Stimulated activated CD8-positive, alpha-beta memory T cell treated with anti-CD3 and anti-CD28 coated beads, Interleukin-15, amount 100 ng/mL, for 24 hours (primary cell): ENCODE measurements at regions not wholly inside any gene's neighbourhood (a gene's known extent, or its start where the extent isn't known, plus 50 kb on each side); places are given as distances from the start of the nearest gene placed in this dataset.

Experiments used
- DNase-seq: peaks from one replicate; pipeline ENCODE4 v3.0.0-alpha.2; 2020; ENCODE audit warnings: low read depth

DNA sequence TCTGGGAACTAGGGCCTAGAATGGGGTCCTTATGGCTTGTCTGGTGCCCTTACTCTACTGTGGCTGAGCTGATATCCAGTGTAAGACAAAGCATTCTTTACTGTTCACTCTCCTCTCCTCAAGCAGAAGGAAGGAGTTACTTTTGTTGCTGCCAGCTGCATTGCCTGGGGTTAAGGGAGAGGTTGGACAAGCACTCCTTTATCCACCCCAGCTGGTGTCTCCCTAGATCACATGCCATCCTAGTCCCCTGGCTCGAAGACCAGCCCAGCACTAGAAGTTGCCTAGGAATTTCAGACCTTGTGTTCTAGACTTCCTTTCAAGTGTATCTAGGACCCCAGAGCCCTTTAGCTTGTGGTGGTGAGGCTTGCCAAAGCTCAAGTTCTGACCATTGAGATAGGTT lies 1051.5 kb upstream of the C9orf72 start:
- no peak for DNase-seq

DNA sequence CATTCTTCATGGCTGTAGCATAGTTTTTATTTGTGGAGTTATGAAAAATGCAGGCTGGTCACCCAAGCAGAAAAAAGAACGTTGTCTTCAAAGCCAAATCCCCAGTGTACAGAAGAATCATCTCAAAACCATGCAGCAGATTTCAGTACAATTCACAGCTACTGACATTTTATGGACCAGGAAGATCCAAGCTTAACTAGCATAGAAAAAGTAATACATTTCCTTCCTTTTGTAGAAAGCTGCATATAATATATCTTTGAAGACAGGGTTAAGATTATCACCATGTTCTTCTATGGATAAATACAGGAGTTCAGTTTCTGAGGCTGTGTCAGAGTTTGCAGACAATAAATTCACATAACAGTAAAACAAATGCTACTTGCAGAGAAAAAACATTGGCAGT lies 1054.8 kb upstream of the C9orf72 start:
- no peak for DNase-seq

DNA sequence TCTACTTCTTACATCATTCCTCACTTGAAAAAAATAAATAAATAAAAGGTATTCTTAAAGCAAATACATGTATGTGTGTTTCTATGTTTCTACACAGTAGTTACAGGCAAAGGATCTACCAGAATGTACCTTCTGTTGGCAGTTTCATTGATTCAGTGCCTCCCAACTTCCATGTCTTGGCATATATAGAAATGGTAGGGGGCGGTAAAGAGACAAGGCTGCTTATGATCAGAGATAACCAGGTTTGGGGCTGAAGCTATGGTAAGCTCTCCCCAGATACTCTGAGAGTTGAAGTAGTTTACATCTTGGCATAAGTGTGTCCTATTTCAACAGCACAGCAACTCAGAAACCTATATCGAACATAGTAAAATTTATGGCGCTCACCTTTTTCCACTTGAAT lies 1075.4 kb upstream of the C9orf72 start:
- DNase-seq, result no peak

DNA sequence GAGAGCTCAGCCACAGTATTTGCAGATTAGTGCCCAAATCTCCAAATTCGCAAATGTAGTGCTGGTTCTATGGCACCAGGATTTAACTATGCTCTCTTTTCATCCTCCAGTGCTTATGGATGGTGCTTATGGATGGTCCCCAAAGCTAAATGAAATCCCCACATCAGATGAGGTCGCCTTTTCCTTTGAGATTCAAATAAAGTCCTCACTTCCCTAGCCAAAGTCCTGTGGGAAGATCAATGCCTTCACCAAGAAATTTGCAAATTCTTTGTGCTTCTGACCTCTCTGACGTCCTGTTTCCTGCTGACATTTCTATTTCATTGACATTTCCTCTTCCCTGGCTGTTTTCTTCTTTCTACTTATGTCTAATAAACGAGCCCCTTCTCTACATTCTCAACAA lies 1077.0 kb upstream of the C9orf72 start:
- no peak for DNase-seq

DNA sequence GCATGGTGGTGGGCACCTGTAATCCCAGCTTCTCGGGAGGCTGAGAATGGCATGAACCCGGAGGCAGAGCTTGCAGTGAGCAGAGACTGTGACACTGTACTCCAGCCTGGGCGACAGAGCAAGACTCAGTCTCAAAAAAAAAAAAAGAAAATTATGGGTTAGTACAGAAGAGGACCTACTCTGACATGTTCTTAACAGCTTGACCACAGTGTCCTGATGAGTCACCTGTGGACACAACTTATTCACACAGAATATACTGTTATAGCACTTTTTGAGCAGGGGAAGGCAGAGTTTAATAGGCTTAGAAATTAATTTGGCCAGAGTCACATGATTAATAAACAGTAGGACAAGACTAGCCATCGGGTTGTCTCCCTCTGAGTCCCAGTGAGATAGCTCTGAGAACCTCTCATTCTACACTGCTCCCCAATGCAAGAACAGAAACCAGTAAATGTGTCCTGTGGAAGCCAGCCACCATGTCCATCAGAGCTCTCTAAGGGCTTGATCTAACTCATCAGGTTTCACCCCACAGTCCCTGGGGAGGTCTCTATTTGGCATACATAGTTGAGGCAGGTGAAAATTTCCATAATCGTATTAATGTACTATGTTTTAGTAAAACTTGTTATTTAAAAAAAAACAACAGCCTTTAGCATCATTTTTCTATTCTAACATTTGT lies 1077.9 kb upstream of the C9orf72 start:
- no peak for DNase-seq

DNA sequence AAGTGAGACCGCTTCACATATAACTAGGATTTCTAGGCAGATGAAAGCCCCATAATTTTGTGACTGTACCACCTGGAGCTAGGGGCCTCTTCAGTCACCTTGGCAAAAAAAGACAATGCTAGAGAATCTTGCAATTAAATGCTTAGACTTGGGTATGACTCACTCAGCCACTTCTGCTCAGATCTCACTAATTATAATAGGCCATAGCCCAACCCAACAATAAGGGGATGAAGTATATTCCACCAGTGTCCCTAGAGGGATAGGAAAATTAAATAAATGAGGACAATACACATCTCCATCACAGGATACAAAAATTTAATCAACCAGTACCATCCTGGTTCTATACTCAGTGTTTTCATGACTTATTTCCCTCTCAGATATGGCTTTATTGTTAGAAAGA lies 1079.9 kb upstream of the C9orf72 start:
- DNase-seq, result no peak

DNA sequence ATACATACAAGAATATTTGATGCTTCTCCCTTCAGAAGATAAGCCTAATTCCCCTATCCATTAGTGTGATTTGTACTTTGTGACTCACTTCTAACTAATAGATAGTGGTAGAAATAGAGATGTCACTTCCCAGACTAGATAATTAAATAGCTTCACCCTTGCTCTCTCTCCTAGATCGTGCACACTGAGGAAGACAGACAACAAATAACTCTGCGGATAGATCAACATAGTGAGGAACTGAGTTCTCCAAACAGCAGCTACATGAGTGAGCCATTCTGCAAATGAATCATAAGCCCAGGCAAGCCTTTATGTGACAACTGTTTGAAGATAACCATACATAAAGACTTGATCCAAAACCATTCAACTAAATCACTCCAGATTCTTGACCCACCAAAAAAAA lies 1083.4 kb upstream of the C9orf72 start:
- DNase-seq, result no peak

DNA sequence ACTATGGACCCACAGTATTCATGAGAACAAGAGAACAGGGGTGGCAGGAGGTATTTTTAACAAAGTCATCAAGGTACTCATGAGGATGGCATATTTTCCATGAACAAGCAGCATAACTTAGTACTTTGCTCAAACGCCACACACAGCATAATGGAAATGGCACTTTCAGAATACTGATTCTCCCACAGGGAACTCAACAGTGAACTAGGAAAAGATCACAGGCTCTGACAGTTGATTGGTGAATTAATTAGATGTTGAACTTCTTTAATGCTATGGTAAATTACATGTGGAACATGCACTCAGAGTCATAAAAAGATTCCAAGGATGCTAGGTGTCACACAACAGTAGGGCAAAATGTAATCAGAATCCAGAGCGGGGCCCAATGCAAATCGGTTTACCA lies 1088.6 kb upstream of the C9orf72 start:
- no peak for DNase-seq

DNA sequence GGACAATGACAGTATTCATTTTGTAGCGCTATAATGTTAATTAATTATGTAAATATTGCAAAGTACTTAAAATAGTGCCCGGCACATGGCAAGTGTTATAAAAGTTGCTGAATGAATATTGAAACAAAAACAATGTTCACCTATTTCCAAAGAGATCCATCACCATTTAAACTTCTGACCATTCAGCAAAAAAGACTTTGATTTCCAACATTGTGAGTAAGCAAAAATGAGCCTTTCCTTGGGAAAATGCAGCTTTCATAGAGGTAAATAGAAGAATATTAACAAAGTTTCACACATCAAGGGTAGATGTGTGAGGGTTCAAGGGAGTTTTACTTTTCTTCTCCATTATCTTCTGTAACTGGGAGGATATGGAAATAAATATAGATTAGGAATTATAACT lies 1089.4 kb upstream of the C9orf72 start:
- DNase-seq, result no peak

DNA sequence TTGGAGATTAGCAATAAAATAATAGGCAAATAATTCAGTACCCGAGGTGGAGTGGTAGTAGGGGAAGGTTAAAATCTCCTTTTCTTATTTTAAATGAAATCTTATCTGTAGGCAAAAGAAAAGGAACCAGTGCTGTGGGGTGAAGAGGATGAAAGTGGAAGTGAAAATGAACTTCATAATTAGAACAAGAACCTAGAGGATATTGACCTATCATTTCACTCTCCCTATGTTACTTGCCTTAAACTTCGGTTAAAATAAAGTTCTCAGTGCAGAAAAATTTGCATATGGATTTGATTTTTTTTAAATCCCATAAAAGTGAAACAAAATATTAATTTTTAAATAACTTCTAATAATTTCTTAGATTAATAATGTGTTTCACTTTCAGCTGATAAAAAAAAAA lies 1094.9 kb upstream of the C9orf72 start:
- no peak for DNase-seq

DNA sequence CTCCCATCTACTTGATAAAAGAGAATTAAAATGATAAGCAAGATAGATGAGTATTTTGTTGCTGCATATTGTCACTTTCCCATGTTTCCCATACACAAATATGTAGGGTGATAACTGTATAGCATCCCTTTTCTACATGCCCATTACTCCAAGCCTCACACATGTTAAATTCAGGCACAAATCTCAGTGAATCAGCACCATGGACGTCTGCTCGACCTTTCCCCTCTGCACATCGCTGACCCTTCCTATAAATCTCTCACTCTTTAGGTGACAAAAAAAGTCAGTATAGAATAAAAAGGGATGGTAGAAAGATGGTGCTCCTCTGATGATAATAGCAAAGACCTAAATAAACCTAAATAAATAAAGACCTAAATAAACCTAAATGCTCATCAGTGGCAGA lies 1097.7 kb upstream of the C9orf72 start:
- no peak for DNase-seq

DNA sequence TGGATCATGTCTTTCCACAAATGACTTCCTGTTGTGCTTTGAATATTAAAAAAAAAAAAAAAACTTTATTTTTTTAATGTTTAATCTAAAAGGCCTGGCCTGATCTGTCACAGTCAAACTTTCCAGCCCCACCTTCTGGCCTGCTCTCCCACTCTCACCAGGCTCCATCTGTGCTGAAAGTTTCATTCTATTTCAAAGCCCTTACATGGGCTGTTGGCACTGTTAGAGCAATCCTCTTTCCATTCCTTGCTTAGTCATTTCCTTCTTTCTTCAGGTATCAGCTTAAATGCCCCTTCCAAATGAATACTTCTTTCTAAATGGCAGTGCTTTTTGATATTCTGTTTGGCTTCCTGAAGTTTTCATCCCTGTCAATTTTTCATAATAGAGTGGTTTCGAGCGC lies 1104.8 kb upstream of the C9orf72 start:
- no peak for DNase-seq

DNA sequence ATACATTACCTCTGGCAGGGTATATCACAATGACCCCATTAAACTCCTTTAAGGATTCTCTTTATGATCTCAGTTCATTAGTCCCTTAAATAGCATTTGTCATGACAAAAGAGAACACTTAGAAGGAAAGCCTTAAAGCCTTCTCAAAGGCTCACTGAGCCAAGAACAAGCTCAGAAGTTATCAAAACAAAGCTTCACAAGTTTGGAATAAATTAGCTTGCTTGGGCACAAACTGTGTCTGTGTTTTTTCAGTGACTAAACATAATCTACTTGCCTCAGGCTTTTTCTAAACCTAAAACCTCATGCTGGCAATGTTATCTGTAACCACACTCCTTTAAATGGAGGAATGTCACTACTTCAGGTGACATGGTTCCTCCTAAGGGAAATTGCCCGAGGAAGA lies 1114.9 kb upstream of the C9orf72 start:
- DNase-seq, result no peak

DNA sequence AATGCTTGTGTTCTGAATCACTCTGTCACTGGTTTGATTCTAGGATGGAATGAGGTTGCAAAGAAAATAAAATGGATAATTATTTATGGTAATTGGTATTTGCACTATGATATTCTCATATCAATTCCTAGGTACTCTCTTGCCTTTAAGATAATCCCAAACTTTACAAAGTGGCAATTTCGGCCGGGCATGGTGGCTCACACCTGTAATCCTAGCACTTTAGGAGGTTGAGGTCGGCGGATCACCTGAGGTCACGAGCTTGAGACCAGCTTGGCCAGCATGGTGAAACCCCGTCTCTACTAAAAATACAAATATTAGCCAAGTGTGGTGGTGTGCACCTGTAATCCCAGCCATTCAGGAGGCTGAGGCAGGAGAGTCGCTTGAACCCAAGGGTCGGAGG lies 1118.7 kb upstream of the C9orf72 start:
- DNase-seq, result no peak

DNA sequence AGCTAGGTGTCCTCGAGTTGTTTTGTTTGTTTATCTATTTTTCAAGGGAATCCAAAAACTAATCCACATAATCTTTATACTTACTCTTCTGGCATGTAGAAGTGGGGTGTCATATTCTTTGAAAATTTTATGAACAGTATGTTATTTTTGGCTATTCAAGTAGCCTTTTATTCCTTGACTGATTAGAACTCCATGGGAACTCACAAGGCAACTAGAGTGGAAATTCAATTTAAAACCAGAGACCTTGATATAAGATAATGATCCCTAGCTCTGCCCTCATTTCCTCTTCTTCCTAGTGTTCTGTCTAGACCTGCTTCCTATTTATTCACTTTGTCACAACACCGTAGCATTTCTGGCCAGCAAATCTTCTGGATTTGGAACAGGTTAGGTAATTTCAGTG lies 1123.7 kb upstream of the C9orf72 start:
- DNase-seq, result no peak

DNA sequence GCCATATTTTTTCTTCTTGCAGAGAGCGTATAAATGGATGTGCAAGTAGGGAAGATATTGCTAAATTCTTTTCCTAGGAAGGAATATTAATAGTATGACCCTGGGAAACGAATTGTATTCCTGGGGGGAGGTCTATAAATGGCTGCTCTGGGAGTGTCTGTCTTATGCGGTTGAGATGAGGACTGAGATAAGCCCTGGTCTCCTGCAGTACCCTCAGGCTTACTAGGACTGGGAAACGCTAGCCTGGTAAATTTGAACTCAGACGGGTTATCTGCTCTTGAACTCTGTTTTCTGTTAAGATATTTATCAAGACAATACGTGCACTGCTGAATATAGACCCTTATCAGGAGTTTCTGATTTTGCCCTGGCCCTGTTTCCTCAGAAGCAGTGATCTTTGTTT lies 1126.4 kb upstream of the C9orf72 start:
- no peak for DNase-seq

DNA sequence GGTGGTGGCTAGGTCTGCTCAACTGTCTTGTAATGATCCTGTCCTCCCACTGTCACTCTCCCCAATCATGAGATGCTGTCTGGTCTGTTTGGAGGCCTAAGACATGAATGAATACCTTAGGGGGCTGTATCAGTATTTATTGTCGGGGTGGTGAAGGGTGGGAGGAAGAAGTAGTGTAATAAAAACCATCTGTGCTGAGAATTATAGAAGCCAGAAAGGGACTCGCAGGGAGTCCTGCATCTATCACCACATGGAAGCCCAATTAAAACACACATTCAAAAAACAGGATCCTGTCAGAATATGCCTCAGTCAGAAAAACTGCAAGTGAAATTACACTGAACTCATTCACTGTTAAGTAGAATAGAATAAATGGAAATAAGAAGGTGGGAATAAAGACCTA lies 1134.3 kb upstream of the C9orf72 start:
- no peak for DNase-seq

DNA sequence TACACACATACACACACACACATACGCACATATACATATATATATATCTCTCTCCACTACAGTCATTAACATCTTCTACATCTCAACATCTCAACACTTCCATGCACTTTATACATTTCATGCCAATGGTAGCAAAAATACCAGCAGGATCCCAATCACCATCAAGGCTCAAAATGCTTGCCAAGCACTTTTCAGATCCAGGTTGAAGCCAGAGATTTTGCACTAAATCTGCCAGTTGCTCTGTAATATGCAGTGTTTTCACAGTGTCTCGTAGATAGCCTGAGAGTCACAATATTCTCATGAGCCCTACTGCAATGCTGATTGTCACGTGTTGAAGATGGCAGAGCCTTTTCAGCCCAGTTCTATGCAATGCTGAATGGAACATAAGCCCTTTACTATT lies 1140.9 kb upstream of the C9orf72 start:
- no peak for DNase-seq

DNA sequence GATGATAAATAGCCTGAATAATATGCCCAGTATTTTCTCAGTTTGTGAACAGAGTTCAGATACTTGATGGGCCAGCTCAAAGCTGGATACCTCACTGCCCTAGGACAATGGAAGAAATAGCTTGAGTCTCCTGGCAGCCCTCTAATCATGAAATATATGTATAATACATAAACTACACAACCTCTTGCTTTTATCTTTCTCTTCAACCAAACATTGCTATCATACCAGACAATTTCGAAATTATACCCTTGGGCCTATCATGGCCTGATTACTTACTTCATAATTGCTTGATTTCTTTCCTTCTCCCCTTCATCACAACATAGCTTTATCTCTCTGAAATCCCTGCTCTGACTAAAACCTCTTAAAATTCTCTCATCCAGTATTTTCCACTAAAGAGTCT lies 1144.9 kb upstream of the C9orf72 start:
- no peak for DNase-seq

DNA sequence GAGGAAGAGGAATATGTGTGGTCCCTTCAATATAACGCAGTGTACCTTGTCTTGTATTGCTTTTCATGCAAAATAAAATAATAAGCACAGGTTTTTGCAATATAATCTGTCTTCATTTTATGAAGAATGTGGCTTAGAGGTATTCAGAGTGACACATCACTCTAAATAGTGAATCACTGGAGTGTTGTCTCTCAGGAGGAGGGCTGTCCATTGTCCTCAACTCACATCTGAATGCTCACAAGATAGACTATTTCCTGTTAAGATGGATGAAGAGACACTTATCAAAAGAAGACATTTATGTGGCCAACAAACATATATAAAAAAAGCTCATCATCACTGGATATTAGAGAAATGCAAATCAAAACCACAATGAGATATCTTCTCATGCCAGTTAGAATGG lies 1147.5 kb upstream of the C9orf72 start:
- no peak for DNase-seq

DNA sequence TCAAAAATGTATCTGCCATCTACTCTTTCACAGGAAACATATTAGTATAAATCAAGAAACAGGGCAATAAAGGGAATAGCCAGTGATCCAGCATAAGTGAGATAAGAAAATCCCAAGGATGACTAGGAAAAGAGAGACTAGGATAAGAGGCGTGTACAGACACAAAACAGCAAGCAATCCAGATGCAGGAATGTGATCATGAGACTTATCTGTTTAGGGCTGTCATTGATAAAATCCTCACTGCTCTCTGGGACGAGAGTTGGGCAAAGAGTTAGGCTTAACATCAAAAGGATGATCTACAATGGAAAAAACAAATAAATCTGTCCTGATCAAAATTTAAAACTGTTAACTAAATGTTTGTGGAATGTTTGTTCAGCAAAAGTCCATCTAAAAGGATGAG lies 1156.8 kb upstream of the C9orf72 start:
- DNase-seq, result no peak

DNA sequence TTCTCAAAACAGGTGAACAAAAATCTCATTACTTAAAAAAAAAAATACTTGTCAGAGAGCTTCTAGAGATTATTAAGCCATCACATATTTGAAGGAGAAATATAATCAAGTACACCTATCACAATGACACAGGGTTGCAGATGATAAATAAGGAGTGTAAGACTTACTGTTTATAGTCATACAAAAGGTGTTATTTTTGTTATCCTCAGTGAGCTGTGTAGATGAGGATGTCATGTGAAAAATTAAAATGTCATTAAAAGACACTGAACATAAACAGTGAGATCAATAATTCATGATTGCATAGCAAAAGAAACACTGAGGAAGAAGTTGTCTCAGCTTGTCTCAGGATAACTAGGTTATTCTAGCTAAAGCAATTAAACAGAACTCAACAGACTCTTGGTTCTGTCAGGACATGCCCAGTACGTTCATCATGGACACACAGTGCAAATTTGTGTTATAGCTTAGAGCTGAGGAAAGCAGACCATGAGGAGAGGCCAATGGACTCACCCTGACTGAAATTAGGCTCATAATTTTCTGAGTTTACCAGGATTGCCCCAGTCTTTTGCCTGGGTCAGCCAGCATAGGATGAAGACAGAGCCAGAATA lies 1162.6 kb upstream of the C9orf72 start:
- no peak for DNase-seq

DNA sequence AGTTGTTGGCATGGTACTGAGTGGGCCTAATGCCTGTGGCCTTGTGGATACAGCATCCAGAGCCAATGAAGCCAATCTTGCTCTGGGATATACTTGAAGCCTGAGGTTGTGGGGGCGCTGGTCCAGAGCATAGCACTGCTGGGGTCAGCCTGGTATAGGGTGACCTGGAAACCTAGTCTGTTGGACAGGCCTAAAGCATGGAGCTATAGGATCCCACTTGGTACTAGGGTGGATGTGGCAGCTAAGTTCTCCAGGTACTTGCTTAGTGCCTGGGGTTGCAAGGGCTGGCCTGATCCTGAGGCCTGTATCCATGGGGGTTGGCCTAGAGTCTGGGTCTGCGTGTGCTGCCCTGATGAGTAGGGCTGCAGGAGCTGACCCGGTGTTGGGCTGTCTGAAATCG lies 1168.2 kb upstream of the C9orf72 start:
- DNase-seq, result no peak

DNA sequence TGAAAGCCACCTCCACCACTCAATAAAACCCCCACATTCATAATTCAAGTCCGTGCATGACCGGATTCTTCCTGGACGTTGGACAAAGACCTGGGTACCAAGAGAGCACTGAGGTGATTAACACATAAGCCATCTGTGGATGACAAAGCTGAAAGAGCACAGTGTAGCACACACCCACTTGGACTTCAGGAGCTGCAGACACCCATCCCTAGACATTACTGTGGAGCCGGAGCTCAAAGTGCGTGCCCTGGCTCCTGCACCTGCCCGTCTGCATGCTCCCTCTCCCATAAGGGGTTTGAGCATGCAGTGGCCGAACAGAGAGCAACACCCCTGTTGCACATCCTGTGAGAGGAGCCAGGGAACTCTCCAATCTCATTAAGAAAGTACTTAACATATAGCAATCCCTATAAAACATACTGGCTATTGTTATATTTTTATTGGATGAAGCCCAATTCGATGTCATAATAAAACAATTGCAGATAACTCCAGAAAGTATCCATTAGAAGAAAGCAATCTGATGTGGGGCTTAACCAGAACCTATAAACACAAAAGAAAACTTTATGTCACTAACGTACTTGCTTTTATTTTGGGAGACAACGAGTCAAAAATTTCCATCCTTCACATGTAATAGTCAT lies 1174.2 kb upstream of the C9orf72 start:
- no peak for DNase-seq
